ENCODE measurements at regions not wholly inside any gene's neighbourhood (a gene's known extent, or its start where the extent isn't known, plus 50 kb on each side); places are given as distances from the start of the nearest gene placed in this dataset.

DNA sequence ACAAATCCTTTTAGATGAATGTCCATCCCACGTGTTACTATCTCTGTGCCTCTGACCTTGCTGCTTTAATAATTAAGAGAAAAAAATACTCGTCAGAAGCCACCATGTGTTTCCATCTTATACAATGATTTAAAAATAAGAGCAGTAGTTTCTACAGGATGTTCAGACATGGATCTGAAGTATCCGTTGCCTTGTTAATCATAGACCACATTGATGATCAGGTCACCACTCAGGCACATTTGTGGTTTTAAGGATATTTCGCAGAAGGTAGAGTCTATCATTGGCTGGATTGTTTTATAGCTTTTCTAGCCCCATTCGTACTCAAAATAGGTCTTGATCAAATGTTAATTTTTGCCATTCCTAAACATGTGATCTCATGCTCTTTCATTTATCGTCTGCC lies 710.0 kb upstream of the ARGLU1 start:
- ChIA-PET CTCF (interaction anchor here (1.0 to 2.7 kb wide), 4 partner anchors 16 to 113 kb away, joined by 3 to 8 read pairs (median 4); no protein-coding TSS in a partner anchor), POLR2A (no interaction called here)
- no peak for DNase-seq (ENCODE audit: extremely low spot score)
- TF ChIP-seq, protein P1, sequence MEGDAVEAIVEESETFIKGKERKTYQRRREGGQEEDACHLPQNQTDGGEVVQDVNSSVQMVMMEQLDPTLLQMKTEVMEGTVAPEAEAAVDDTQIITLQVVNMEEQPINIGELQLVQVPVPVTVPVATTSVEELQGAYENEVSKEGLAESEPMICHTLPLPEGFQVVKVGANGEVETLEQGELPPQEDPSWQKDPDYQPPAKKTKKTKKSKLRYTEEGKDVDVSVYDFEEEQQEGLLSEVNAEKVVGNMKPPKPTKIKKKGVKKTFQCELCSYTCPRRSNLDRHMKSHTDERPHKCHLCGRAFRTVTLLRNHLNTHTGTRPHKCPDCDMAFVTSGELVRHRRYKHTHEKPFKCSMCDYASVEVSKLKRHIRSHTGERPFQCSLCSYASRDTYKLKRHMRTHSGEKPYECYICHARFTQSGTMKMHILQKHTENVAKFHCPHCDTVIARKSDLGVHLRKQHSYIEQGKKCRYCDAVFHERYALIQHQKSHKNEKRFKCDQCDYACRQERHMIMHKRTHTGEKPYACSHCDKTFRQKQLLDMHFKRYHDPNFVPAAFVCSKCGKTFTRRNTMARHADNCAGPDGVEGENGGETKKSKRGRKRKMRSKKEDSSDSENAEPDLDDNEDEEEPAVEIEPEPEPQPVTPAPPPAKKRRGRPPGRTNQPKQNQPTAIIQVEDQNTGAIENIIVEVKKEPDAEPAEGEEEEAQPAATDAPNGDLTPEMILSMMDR (IDR thresholded peaks at IDR 0.05; ENCODE audit: control extremely low read depth, extremely low read depth, low read depth, missing control alignments): no peak

DNA sequence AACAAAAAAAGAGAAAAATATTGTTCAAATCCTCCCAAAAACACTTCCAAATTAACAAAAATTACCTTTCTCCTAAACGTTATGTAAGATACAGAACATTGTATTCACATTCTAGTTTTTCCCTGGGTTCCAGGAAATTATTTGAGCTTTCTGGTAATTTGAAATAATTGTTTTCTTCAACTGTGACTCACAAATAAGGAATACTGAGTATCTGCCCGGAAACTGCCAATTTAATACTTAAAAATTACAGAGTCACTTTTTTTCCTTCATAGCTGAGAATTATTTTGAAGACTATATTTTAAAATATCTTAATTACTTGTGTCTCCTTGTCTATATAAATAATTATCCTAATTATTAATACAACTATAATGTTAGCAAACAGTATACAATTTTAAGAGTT lies 709.0 kb upstream of the ARGLU1 start:
- no peak for DNase-seq (ENCODE audit: extremely low spot score)
- POLR2A ChIA-PET: no interaction called here
- TF ChIP-seq, protein P1 (IDR thresholded peaks at IDR 0.05; ENCODE audit: control extremely low read depth, extremely low read depth, low read depth, missing control alignments): no peak
- CTCF ChIA-PET: interaction anchor here (1.9 kb wide), 1 partner anchor 19 kb away, joined by 4 read pairs; no protein-coding TSS in a partner anchor

DNA sequence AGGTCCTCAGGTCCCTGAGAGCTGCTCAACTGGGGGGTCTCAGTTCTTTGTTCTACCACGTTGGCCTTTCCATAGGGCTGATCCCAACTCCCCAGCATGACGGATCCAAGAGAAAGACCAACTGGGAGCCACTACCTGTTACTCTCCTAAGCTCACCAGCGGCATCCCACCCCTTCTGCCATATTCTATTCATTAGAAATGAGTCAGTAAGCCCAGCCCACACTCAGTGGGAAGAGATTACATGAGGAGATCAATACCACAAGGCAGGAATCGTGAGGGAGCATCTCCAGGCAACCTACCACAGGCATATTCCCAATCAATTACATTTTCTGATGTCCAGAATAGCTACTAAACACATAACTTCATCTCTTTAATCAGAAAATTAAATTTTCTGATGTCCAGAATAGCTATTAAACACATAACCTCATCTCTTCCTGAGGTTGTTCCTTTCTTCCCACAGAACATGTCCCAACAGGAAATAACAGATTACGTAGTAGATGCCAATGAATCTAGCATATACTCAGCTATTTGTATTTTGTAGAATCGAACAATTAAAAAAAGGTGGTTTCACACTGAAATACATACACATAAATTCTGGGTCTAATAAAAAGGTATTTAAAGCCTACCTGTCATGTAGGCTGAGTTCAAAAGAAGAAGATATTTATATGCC lies 708.1 kb upstream of the ARGLU1 start:
- ChIA-PET POLR2A (no interaction called here), CTCF (interaction anchor here (0.7 to 1.9 kb wide), 2 partner anchors 11 to 18 kb away, joined by 3 to 4 read pairs; no protein-coding TSS in a partner anchor)
- DNase-seq (ENCODE audit: extremely low spot score): no peak
- TF ChIP-seq, protein P1 (IDR thresholded peaks at IDR 0.05; ENCODE audit: control extremely low read depth, extremely low read depth, low read depth, missing control alignments): no peak

DNA sequence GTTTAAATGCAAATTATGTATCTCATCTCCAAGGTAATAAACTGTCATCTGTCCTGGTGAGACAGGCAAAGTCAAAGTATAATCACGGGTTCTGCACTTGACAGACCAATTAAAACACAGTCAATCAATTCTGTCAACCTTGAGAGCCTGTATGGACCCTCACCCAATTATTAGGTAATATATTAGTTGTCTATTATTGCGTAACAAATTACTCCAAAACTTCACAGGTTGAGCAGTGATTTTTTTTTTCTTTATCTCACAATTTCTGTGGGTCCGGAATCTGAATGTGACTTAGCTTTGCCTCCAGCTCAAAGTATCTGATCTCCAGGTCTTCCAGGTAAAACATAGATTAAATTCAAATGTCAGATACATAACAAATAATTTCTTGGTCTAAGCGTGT lies 707.4 kb upstream of the ARGLU1 start:
- DNase-seq (ENCODE audit: extremely low spot score): no peak
- ChIA-PET POLR2A (no interaction called here), CTCF (no interaction called here)
- TF ChIP-seq, protein P1 (IDR thresholded peaks at IDR 0.05; ENCODE audit: control extremely low read depth, extremely low read depth, low read depth, missing control alignments): no peak

DNA sequence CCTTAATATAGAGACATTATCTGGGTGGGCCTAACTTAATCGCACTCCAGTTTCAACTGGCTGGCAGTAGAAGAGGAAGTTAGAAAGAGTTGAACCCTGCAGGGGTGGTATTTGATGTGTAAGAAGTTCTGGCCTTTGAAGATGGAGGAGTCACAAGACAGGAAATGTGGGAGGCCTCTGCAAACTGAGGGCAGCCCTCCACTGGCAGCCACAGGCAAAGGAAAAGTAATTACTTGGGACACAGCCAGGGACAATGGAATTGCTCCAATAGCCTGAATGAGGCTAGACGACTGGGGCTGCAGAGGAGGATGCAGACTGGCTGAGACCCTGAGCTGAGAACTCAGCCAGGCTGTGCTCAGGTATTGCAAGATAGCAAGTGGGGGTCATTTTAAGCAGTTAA lies 703.3 kb upstream of the ARGLU1 start:
- POLR2A ChIA-PET: no interaction called here
- CTCF ChIA-PET: no interaction called here
- DNase-seq (ENCODE audit: extremely low spot score): no peak
- TF ChIP-seq, protein P1 (IDR thresholded peaks at IDR 0.05; ENCODE audit: control extremely low read depth, extremely low read depth, low read depth, missing control alignments): no peak

DNA sequence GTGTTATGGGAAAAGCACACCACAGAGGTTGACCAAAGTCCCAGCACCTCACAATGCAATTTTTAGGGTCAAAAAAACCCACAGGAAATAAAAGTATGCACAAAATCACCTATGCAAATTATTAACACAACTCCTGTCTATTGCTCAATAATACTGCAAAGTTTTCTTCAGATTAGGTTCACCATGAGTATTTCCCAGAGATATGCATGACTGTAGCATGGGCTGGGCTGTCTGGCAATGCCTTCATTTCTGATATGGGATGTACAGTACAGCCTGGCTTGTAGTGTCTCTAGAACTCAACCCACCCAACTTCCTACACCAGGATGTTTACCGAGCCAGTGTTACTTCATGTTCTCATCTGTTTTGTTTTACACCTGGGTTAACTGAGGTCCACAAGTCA lies 698.7 kb upstream of the ARGLU1 start:
- CTCF ChIA-PET: no interaction called here
- TF ChIP-seq, protein P1 (IDR thresholded peaks at IDR 0.05; ENCODE audit: control extremely low read depth, extremely low read depth, low read depth, missing control alignments): no peak
- no peak for DNase-seq (ENCODE audit: extremely low spot score)
- POLR2A ChIA-PET: no interaction called here
